ENCODE measurements at regions not wholly inside any gene's neighbourhood (a gene's known extent, or its start where the extent isn't known, plus 50 kb on each side); places are given as distances from the start of the nearest gene placed in this dataset.

DNA sequence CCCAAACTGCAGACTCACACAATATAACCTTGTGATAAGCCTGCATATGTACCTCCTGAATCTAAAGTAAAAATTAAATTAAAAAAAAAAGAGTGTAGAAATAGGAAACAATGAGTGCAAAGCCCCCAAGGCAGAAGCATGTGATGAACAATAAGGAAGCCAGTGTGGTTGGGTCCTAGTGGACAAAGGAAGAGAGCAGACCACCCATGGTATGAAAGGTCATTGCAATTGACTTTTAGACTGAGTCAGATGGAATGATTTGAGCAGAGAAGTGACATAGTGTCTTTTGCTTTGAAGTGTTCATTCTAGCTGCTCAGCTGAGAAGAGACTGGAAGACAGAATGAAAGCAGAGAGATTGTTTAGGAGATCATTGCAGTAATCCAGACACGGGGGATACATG is 417.1 kb downstream of the RAD51AP2 start:
- TF ChIP-seq CTCF (IDR thresholded peaks at IDR 0.05) (no peak), POLR2A (IDR thresholded peaks at IDR 0.05) (no peak), POLR2AphosphoS5 (IDR thresholded peaks at IDR 0.05) (no peak), EP300 (IDR thresholded peaks at IDR 0.05) (no peak)

All from suprapubic skin (tissue), 4 donors.